ENCODE measurements at regions not wholly inside any gene's neighbourhood (a gene's known extent, or its start where the extent isn't known, plus 50 kb on each side); places are given as distances from the start of the nearest gene placed in this dataset.

- no peak for DNase-seq (ENCODE audit: low read depth in 2 of 2)
Observed at GRCh38 chr10:24010436-24010970, 198.4 kb upstream of the KIAA1217 start.

- no peak for DNase-seq (ENCODE audit: low read depth in 2 of 2)
Observed at GRCh38 chr10:24012249-24012803, 196.6 kb upstream of the KIAA1217 start.

- no peak for DNase-seq (ENCODE audit: low read depth in 2 of 2)
Observed at GRCh38 chr10:24027107-24027506, 181.8 kb upstream of the KIAA1217 start.

GRCh38 chr10:24034571-24034970, 174.4 kb upstream of the KIAA1217 start:
- no peak for DNase-seq (ENCODE audit: low read depth in 2 of 2)

GRCh38 chr10:24035761-24036160, 173.2 kb upstream of the KIAA1217 start:
- DNase-seq (ENCODE audit: low read depth in 2 of 2) = no peak

- no peak for DNase-seq (ENCODE audit: low read depth in 2 of 2)
Observed at GRCh38 chr10:24039315-24039714, 169.6 kb upstream of the KIAA1217 start.

GRCh38 chr10:24039897-24040296, 169.0 kb upstream of the KIAA1217 start:
- DNase-seq (ENCODE audit: low read depth in 2 of 2) = no peak

GRCh38 chr10:24041034-24041433, 167.9 kb upstream of the KIAA1217 start:
- DNase-seq (ENCODE audit: low read depth in 2 of 2) = no peak

- no peak for DNase-seq (ENCODE audit: low read depth in 2 of 2)
Observed at GRCh38 chr10:24041834-24042233, 167.1 kb upstream of the KIAA1217 start.

GRCh38 chr10:24042884-24043283, 166.1 kb upstream of the KIAA1217 start:
- DNase-seq (ENCODE audit: low read depth in 2 of 2) = no peak

- DNase-seq (ENCODE audit: low read depth in 2 of 2) = no peak
Observed at GRCh38 chr10:24046060-24046459, 162.9 kb upstream of the KIAA1217 start.

- no peak for DNase-seq (ENCODE audit: low read depth in 2 of 2)
Observed at GRCh38 chr10:24047176-24047575, 161.8 kb upstream of the KIAA1217 start.

- no peak for DNase-seq (ENCODE audit: low read depth in 2 of 2)
Observed at GRCh38 chr10:24054421-24054820, 154.5 kb upstream of the KIAA1217 start.

GRCh38 chr10:24080207-24080606, 128.7 kb upstream of the KIAA1217 start:
- no peak for DNase-seq (ENCODE audit: low read depth in 2 of 2)

GRCh38 chr10:24086296-24087086, 122.4 kb upstream of the KIAA1217 start:
- no peak for DNase-seq (ENCODE audit: low read depth in 2 of 2)

GRCh38 chr10:24091256-24091655, 117.7 kb upstream of the KIAA1217 start:
- DNase-seq (ENCODE audit: low read depth in 2 of 2) = no peak

- no peak for DNase-seq (ENCODE audit: low read depth in 2 of 2)
Observed at GRCh38 chr10:24096281-24096680, 112.7 kb upstream of the KIAA1217 start.

- DNase-seq (ENCODE audit: low read depth in 2 of 2) = no peak
Observed at GRCh38 chr10:24097751-24098207, 111.2 kb upstream of the KIAA1217 start.

GRCh38 chr10:24104895-24105294, 104.0 kb upstream of the KIAA1217 start:
- no peak for DNase-seq (ENCODE audit: low read depth in 2 of 2)

GRCh38 chr10:24113901-24114300, 95.0 kb upstream of the KIAA1217 start:
- DNase-seq (ENCODE audit: low read depth in 2 of 2) = no peak

GRCh38 chr10:24114556-24114955, 94.4 kb upstream of the KIAA1217 start:
- no peak for DNase-seq (ENCODE audit: low read depth in 2 of 2)

- no peak for DNase-seq (ENCODE audit: low read depth in 2 of 2)
Observed at GRCh38 chr10:24115403-24115802, 93.5 kb upstream of the KIAA1217 start.

GRCh38 chr10:24118246-24118645, 90.7 kb upstream of the KIAA1217 start:
- no peak for DNase-seq (ENCODE audit: low read depth in 2 of 2)
